Kidney glomerular epithelial cell (primary cell): ENCODE measurements at regions not wholly inside any gene's neighbourhood (a gene's known extent, or its start where the extent isn't known, plus 50 kb on each side); places are given as distances from the start of the nearest gene placed in this dataset.
"Not testable (repeated sequence)": the region's sequence is repeated elsewhere in the genome, so short reads cannot be mapped to it uniquely, and the experiment has no call there.

ENCODE experiments used
- DNase-seq: peaks from one replicate; lab custom pipeline; 2025; lab: John Stamatoyannopoulos, UW

DNA sequence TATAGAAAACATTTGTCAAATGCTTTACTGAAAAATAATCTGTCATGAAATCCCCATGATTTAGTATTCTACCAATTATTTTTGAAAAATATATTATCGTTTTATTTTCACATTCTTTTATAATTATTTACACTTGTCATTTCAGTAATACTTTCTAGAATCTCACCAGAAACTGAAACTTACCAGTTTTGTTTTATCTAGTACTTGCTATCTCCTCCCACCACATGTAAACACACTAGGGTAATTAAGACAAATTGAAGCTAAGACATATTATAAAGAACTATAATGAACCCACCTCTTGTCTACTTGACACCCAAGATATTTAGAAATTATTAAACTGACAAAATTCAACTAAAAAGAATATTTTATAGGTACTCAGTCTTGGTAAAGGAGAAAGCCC lies 51.5 kb upstream of the GRM3 start:
- no peak for DNase-seq

DNA sequence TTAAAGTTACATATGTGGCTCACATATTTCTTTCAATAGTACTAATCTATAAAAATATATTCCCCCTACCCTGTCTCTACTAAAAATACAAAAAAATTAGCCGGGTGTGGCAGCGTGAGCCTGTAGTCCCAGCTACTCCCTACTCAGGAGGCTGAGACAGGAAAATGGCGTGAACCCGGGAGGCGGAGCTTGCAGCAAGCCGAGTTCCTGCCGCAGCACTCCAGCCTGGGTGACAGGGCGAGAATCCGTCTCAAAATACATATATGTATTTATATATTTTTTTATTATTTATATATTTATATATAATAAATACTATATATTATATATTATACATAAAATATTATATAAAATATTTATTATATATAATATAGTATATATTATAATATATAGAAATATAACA lies 69.7 kb upstream of the GRM3 start:
- no peak for DNase-seq

DNA sequence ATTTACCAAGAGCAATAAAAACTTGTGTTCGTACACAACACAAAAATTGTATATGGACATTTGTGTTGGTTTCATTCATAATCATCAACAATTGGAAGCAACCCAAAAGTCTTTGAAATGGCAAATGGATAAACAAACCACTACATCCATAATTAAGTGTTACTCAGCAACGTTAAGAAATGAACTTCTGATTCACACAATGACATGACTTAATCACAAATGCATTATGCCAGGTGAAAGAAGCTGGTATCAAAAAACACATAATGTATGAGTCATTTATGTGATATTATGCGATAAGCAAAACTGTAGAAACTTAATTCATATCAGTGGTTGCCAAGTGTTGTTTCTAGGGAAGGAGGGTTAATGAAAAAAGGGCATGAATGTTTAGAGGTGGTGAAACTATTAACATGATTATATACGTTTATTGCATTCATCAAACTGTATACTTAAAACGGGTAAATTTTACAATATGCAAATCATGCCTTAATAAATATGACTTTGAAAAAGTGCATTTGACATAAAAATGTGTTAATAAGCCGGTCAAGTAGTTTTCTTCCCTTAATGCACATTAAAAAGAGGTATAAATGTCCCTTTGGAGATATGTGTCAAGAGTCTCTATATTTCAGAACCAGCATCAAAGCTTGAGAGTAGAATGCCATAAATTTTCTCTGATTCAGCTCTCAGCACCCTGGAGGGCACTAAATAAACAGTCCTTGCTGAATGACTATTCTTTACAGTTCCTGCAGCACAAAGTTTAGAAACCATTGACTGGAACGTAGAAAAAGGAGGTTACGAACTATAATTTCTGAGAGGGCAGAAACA lies 84.8 kb upstream of the GRM3 start:
- peak; percentile 25 for DNase-seq

DNA sequence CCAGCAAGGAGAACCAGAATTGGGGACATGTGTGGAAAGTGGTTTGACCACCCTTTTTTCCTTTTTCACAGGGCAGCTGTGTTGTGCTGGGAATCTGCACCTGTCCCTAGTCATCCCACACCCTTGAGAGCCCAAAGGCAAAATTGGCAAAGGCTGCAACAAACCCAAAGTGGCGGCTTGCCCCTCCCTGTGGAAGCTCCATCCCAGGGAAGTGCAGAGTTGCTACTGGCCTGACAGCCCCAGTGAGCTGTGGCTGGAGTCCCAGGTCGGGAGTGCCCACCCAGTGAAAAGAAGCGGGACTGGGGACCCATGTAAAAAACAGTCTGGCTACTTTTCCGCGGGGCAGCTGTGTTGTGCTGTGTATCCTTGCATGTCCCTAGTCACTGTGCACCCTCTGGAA lies 109.1 kb upstream of the GRM3 start:
- DNase-seq, result no peak

DNA sequence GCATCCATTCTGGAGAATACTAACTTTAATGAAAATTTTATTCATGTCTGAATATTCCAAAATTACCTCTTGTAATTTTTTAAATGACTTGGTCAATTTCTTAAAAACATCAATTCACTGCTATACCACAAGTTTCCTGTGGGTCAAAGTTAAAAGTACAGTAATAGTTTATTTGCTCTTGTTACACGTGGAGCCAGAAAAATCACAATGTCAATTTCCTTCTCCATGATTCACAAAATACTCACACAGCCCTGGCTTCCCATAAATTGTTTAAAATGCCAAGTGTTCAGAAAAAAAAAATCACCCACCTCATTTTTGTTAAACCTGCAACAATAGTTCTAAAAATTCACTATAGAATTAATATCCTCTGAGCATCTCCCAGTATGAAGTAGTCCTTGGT lies 139.5 kb upstream of the GRM3 start:
- no peak for DNase-seq

DNA sequence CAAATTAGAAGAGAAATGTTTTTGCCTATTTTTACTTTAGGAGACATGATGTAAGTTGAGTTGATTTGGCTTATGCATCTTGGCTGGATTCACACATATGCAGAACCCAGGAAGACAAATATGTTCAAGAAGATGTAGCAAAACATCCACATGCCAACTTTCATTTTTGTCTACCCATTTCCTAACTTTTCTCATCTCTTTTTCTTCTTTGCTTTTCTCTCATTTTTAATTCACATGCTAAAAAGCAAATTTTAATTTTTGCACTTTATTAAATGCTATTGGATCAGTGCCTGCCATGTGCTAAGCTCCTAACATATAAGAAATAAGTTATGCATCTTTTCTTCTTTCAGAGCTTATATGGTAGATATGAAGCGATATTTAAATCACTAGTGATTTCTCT lies 143.7 kb upstream of the GRM3 start:
- no peak for DNase-seq

DNA sequence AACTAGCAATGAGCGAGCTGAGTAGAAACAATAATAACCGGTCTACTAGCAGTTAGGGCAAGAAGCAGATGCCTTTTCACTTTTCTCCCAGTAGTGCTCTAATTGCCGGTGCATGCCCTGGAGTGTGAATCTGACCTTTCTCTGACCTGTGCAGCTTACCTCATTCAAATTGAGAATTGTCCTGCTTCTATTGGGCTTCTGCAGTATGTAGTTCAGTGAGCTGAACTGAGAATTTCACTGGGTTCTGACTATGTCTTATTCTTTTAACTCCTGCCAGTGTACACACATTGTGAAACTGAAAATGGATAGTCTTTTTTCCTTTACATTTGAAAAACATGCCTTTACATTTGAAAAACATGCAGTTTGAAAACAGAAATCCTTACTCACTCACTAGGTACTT lies 157.9 kb upstream of the GRM3 start:
- DNase-seq, result no peak

DNA sequence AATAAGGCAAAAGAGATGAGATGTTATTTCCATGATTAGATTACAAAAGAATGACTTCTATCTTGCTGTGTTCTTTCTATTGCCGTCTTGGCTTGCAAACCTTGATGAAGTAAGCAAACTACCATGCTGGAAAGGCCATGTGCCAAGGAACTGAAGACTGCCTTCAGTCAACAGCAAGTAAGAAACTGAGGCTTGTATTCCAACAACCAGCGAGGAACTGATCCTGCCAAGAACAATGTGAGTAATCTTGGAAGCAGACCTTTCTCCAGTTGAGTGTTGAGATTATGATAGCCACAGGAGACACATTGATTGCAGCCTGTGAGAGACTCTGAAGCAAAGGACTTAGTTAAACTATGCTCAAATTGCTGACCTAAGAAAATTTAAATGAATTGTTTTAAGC lies 164.6 kb upstream of the GRM3 start:
- no peak for DNase-seq

DNA sequence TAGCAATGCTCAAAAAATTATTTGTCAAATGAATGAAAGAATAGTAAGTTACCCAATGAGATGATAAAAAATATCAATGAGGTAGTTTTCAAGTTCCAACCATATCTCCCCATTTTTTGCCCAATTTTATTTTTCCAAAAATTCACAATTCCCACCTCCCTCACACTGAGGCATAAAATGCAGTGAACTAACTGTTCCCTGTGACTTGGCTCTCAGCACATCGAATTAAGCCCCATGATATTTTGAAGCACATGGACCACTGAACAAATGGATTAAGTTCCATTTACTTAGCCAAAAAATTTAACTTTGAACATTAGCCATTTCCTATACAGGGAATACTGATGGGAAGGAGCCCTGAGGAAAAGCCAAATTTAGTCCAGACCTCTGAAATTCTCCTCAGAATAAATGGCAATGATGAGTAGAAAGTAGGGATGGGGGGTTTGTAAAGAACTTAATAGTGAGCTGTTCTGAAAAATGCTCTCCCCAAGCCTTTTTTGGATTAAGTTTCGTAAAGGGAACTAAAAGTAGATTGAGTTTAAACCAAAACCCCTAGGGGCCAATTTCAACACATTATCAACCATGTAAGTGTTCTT lies 166.3 kb upstream of the GRM3 start:
- DNase-seq, result no peak

DNA sequence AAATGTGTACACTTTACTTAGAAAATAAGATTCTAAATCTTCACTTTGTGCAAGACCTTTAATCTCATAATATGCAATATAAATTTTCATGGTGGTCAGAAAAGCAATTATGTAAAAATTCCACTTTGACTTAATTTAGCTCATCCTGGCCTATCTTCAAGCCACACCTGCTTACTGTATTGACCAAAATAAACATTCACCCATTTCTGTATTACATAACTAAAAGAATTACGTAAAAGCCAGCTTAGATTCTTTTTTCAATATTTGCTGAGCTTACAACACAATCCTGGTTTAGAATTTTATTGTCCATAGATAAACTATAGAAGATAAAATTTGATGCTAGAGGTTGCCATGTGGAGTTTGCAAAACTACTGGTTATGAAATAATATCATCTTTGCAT lies 172.9 kb upstream of the GRM3 start:
- DNase-seq, result no peak

DNA sequence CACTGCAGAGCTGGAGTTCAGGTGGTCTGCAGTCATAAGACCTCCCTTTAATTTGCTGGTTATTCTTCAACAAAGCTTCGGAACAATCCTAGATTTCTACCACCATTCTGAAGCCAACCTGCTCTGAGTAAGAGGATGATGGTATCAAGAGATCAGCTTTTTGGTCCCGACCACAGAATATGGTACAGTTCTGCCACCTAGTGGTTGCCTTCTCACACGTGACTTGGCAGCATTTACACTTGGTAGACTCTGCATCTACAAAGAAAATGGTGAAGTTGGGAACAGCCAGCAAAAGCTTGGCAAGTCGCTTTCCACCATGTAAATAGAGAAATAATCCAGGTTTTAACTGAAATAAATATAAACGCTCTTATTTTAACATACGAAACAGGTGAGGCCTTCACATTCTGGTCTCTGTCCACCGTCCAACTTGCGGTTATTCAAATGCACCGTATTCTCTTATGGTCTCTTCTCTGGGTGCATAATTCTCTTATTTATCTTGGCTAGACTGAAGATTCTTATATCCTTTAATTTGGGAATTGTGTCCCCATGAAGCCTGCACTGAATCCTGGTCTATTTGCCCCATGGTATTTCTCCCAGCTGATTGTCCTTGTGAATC lies 173.9 kb upstream of the GRM3 start:
- DNase-seq, result peak; percentile 69

DNA sequence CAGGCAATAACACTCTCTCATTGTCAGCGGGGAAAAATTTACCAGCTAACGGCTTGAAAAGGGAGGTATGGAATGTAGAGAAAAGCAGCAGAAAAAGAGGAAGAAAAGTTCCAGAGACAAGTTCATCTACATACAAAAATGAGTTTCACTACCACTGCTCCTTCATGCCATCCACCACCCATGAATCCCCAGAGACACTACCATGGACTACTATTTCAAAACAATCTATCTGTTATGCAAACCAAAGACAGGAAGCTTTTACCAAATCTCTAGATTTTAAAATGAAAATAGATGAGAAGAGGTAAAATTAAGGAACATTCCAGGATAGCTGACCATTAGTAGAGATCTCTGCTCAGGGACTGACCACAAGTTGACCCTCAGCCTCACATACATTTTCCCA lies 189.0 kb upstream of the GRM3 start:
- DNase-seq, result no peak

DNA sequence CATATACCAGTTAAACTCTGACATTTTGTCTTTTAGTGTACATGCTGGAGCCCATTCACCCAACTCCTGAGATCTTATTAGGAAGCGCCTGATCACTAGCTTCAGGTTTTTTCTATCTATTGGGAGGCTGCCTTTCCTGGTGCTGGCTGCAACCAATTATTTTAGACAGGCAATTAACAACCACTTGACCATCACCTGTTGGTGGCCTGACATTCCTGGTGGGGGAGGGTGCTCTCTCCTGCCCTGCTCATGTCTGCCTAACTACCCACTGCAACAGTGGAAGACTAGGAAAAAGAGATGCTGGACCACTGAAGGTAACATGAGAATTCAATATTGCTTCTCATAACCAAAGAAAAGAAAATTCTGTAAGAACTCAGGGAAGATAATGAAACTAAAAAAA lies 190.3 kb upstream of the GRM3 start:
- no peak for DNase-seq

DNA sequence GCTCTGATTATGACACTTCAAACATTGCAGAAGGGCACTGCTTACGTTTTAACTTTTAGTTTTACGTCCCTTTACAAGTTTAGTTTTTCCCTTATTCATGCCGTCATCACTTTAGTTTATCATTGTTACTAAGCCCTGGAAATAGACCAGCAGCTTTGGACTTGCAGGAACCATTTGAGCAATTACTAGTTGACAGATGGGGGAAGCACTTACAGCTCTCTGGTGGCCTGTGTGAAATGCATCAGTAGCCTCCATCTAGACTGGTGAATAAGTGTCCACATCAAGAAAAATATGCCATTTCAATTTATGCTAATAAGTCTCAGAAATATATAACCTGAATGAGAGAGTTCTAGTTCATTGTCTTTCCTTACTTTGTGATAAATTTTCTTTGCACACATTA lies 194.9 kb upstream of the GRM3 start:
- DNase-seq, result no peak

DNA sequence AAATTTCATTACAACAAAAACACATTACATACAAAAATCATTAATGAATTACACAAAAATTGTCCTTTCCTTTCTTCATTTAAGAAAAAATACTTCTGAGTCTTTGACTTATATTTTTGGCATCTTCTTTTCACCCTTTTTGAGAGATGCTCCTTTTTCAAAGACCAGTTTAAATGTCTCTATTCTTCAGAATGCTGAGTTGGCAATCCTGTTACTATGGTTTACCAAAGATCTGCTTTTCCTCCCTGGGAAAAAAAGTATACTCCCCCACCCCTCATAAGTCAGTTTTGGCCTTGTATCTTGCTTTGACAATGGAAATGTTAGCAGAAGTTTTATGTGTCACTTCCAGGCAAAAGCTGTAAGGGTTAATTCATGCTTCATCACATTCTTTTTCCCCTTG lies 198.4 kb upstream of the GRM3 start:
- DNase-seq, result no peak

DNA sequence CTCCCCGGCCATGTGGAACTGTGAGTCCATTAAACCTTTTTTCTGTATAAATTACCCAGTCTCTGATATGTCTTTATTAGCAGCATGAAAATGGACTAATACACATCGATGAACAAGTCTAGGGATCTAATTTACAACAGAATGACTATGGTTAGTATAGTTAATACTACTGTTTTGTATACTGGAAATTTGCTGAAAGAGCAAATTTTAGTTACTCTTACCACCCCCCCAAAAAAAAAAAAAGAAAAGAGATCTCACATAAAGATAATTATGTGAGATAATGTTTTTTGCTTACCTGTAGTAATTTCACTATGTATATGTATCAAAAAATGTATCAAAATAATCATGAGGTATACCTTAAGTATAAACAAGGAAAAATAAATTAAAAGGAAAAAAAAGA lies 199.5 kb upstream of the GRM3 start:
- DNase-seq, result no peak

DNA sequence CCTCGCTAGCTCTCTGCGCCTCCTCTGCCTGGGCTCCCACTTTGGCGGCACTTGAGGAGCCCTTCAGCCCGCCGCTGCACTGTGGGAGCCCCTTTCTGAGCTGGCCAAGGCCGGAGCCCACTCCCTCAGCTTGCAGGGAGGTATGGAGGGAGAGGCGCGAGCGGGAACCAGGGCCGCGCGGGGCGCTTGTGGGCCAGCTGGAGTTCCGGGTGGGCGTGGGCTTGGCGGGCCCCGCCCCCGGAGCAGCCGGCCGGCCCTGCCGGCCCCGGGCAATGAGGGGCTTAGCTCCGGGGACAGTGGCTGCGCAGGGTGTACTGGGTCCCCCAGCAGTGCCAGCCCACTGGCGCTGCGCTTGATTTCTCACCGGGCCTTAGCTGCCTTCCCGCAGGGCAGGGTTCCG lies 203.3 kb upstream of the GRM3 start:
- DNase-seq, result not testable (repeated sequence)

DNA sequence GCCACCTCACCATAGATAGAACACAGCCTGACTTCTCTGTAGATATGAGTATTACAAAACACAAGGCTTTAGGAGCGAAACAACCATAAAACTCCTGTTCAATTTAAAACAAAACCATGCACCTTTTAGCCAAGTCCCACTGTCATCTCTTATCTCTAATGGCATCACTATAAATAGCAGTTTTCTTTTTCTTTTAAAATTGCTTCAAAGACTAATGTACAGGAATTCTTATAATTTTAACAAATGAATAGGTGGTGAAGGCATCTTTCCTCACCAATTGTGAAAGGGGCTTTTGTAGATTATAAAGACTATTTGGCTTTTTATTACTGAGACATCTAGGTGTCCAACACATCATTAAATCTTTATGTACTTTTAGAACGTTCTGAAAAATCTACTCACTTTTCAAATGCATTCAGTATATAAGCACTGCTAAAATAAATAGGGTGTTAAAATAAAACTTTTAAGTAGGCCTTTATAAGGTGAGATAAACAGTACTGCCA lies 205.7 kb upstream of the GRM3 start:
- no peak for DNase-seq

DNA sequence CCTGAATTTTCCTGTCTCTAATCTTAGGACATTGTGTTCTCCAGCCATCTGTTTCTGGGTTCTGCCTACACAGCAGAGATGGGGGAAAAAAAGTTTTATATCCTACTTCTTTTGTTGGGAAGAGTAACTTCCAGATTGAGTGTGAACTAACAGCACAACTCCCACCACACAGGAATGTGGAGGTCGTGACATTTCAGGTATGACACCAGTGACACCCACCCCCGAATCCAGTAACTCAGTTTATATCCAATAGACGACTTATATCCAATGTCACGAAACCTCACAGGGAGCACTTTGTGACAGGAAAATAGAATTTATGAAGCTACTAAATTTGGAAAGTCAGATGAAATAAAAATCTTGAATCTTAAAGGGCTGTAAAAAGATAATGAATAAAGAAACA lies 211.9 kb upstream of the GRM3 start:
- DNase-seq, result no peak

DNA sequence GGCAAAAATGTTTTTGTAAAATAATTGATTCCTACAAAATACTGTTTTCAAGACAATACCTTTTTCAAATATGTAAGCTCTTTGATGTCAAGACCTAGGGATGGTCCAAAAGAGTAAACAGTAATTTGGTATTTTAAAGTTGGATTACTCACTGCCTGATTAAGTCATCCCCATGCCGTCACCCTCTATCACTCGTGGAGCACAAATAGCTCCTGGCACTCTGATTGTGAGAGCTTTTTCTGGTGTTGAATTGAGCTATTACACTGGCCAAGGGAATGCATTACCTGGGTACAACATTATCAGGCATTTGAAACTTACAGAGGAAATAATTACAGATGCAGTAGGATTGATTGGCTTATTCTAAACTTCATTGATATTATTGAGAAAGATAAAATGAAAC lies 231.9 kb upstream of the GRM3 start:
- DNase-seq, result peak; percentile 16

DNA sequence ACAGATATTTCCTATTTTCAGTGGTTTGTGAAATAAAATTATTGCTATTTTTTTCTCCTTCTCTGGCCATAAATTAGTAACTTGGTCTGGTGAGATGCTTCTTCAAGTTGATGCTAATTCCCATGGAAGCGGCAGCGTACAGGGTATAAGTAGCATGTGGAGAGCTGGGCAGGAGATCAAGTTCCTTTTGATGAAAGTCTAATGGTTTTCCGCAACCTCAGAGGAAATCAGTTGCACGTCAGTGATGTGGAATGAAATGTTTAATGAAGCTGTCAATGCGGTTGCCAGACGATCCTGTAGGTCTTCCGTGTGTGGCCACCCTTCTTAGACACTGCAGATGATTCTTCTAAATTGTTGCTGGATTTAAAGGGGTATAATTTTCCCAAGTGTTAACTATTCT lies 236.4 kb upstream of the GRM3 start:
- DNase-seq, result peak; percentile 77

DNA sequence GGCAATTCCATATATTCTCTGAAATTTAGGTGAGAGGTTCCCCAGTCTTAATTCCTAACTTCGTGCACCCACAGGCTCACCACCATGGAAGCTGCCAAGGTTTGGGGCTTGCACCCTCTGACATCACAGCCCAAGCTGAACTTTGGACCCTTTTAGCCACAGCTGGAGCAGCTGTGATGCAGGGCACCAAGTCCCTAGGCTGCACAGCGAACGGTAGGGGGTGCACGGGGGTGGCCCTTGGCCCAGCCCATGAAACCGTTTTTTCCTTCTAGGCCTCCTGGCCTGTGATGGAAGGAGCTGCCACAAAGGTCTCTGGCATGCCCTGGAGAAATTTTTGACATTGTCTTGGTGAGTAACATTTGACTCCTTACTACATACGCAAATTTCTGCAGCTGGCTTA lies 251.9 kb upstream of the GRM3 start:
- DNase-seq, result no peak

DNA sequence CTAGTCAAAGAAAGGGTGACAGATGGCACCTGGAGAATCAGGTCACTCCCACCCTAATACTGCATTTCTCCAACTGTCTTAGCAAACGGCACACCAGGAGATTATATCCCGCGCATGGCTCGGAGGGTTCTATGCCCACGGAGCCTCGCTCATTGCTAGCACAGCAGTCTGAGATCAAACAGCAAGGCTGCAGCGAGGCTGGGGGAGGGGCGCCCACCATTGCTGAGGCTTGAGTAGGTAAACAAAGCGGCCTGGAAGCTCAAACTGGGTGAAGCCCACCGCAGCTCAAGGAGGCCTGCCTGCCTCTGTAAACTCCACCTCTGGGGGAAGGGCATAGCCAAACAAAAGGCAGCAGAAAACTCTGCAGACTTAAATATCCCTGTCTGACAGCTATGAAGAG lies 268.1 kb upstream of the GRM3 start:
- not testable (repeated sequence) for DNase-seq
